KG1 (cell line): ENCODE measurements at regions not wholly inside any gene's neighbourhood (a gene's known extent, or its start where the extent isn't known, plus 50 kb on each side); places are given as distances from the start of the nearest gene placed in this dataset.
"Not testable (repeated sequence)": the region's sequence is repeated elsewhere in the genome, so short reads cannot be mapped to it uniquely, and the experiment has no call there.

Experiments
- DNase-seq: peaks from one replicate; lab custom pipeline; 2025; lab: John Stamatoyannopoulos, UW

DNA sequence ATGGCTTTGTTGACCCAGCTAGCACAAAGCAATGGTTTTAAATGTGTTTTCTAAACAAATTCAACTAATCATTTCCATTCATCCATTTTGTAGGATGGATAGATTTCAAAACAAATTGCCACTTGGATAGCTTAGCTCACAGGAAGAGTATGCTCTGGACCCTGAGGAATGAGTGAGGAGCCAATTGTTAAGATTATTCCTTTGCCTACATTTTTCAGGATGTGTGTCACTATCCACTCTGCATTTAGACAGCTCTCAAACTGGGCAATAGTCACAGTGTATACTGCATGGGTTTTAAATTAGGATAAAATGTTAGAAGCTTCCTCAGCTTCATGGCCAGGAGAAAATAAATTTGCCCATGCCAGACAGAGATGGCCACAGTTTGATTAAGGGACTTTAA, 605.6 kb upstream of the TEX47 start:
- no peak for DNase-seq

DNA sequence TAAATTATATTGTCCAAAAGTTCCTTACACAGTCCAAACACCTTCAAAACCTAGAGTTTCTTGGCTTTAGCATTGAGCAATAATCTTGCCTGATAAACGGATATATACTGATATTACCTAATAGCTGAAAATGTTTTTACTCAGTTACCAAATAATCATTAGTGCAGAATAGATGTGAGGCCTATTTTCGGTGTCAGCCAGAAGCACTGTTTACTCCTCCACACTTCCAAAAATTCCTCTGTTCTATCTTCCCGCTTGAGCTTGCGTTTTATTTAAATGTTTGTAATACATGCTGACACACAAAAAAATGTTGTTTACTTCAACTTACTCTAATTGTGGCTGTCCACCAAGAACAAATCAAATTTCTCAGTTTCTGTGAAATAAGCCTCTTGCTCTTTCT, 606.2 kb upstream of the TEX47 start:
- no peak for DNase-seq

DNA sequence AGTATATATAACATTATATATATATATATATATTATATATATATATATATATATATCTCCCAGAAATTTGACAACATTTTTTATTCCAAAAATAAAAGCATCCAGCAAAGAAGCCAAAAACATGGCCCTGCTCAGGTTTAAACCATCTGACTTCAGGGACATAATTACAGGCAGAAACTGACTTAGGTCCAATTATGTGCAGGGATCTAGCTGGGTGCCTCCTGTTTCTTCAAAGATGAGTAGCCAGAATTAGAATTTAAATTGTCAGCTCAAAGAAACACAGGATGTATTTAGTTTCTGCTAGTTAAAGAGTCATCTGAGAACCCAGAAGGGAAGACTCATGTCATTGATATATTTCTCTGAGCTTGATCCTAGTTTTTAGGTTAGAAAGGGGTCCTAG, 656.4 kb upstream of the TEX47 start:
- no peak for DNase-seq

DNA sequence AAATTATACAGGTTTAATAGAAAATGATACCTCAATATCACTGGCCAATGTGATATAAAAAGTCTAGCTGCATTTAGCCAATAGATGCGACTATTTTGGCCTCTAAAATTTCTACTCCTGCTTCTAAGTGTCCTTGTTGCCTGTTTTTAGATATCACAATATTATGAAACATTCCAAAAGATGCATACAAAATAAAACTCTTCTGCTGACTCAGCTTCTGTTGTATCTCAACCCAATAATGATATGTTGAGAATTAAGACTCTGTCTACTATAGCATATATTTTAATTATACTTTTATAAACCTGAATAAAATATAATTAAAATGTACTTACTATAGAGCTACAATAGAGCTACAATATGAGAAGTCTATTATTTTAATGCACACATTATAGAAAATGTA, 661.0 kb upstream of the TEX47 start:
- no peak for DNase-seq

DNA sequence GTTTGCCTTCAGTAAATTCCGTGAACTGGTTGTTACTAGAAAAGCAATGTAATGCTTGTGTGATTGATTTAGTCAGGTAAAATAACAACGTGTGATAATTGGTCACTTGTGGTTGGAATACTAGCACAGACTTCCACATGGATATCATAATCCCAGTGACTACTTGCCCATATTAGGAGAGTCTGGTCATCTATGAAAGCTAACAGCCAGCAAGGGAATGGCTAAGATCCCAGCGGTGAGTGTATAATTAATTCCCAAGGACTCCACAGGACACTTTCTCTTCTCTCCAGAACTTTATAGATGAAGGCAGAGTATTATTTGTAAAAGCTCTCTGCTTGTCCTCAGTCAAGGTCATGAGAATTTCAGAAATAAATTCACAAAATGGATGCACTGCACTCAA, 662.6 kb upstream of the TEX47 start:
- no peak for DNase-seq

DNA sequence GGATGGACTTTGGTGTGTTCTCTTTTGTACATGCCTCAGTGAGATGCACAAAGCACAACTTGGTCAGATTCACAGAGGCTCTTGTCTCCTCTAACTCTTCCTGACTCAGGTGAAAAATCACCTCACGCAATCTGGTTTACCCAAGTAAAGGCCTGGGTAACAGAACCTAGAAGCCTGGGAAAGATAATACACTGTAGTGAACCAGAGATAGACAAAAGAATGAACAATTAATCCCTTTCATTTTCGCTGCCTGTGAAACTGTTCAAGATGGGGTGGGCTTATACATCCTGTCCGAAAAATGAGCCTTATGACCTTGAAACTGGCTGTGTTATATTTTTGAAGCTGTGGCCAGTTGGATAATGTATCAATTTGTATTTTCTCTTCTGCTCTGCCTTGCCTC, 678.9 kb upstream of the TEX47 start:
- DNase-seq: no peak

DNA sequence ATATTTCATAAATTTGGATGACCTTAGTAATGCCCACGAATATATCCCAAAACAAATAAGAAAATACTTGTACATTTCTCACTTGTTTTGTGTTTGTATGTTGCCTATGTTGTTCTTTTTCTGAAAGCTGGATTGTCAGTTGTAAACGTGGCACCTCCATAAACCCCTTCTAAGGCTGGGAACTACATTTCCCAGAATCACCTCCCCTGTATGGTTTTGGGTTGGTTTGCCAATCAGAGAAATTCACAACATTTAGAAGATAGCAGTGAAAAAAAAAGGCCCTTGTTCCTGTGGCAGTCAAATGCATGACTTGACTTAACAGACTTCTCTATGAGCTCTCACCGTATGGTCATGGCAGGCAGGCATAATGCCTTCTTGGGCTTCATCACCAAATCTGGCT, 676.3 kb upstream of the STEAP1 start:
- DNase-seq: no peak

GRCh38 chr7:89495704-89496103, 658.6 kb upstream of the STEAP1 start:
- DNase-seq: no peak

DNA sequence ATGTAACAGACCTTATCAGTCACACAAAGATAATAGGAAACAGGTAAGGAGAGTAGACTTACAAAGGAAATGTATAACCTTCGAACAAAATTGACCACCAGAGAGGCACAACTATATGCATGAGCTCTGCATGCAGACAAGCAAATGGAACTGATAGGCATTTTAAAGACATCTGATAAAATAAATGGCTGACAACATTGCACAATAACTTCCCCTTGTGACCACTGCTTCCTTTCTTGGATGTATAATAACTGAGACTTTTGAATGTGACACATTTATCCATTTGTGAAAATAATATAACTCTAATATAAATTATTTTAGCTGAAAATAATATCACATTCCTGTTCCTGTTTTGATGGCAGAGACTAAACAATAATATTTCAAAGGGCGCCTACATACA, 654.2 kb upstream of the STEAP1 start:
- DNase-seq: no peak

- DNase-seq: no peak
Measured at GRCh38 chr7:89503281-89503680, 651.0 kb upstream of the STEAP1 start.

GRCh38 chr7:89507034-89507433, 647.2 kb upstream of the STEAP1 start:
- no peak for DNase-seq

- DNase-seq: no peak
Measured at GRCh38 chr7:89511900-89512299, 642.4 kb upstream of the STEAP1 start.

GRCh38 chr7:89514970-89515369, 639.3 kb upstream of the STEAP1 start:
- no peak for DNase-seq

DNA sequence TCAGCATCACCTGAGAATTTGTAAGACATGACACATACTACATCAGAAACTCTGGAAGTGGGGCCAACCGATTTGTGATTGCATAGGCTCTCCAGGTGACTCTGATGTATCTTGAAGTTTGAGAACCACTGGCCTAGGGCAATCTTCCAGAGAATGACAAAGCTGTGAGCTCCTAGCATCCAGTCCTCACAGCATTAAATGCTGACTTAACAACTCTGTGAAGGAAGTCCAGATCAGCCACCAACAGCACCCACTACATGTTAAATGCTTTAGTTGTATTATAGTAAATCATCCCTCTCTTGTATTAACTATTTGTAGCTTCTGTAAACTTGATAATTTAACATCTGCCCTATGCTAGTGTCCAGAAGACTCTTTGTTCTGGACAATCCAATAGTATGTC, 636.5 kb upstream of the STEAP1 start:
- no peak for DNase-seq

GRCh38 chr7:89549768-89550167, 604.5 kb upstream of the STEAP1 start:
- DNase-seq: no peak

- DNase-seq: no peak
Measured at GRCh38 chr7:89554209-89554608, 600.1 kb upstream of the STEAP1 start.

GRCh38 chr7:89559596-89559995, 594.7 kb upstream of the STEAP1 start:
- DNase-seq: no peak

DNA sequence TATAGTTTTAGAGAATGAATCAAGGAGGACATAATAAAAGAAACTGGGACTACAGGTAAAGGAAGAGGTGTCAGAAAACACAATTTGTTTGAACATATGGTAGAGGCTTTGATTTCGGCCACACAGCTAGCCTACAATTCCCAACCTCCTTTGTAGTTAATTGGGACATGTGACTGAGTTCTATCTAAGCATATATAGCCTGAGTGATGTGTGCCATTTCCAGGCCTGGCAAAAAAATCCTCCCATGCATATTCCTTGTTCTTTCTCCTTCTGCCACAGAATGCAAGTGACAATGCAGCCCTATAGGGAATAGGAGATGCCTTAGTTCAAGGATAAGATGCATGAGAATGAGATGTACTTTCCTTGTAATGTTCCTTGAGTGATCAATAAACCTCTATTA, 590.7 kb upstream of the STEAP1 start:
- no peak for DNase-seq

- DNase-seq: no peak
Measured at GRCh38 chr7:89584896-89585295, 569.4 kb upstream of the STEAP1 start.

DNA sequence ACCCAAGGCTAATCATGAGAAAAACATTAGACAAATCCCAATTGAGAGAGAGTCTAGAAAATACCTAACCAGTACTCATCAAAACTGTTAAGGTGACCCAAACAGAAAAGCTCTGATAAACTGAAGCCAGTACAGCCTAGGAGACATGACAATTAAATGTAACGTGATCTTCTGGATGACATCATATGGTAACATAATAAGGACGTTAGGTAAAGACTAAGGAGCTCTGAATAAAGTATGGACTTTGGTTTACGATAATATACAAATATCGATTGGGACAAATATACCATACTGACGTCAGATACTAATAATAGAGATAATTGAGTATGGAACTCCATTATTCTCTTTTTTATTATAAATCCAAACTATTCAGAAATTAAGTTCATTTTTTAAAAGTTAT, 561.1 kb upstream of the STEAP1 start:
- DNase-seq: no peak

DNA sequence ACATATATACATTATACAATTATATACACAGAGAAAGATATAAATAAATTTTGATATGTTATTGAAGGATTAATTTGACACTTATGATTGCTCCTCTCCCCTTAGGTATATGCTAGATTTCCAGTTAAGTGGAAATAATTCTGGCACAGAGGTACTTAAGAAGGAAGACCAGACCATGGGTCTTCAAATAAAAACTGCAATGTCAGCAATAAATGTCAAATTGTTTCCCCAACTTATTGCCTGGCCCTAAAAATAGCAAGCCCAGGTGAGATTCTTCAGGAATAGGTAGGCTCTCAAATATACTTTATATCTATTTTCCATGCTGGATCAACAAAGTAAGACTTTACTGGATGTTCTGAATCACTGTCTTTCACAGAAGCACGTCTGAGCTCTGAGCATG, 551.3 kb upstream of the STEAP1 start:
- no peak for DNase-seq

- no peak for DNase-seq
Measured at GRCh38 chr7:89605362-89605761, 548.9 kb upstream of the STEAP1 start.

DNA sequence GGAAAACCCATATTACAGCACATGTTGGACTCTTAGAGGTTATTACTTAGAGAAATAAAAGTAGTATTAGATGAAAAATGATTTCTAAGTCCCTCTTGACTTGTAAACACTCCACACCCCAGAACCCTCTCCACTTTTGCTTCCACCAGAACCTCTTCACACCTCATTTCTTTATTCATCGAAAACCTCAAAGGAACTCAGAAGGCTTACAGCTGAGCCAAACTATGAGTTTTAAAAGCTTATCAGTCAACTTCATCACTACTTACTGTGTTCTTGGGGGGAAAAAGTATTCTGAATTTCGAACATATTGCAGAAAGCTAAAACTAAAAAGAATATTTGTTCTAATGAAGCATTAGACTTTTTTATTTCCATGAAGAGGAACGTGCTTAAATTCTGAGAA, 547.8 kb upstream of the STEAP1 start:
- no peak for DNase-seq

DNA sequence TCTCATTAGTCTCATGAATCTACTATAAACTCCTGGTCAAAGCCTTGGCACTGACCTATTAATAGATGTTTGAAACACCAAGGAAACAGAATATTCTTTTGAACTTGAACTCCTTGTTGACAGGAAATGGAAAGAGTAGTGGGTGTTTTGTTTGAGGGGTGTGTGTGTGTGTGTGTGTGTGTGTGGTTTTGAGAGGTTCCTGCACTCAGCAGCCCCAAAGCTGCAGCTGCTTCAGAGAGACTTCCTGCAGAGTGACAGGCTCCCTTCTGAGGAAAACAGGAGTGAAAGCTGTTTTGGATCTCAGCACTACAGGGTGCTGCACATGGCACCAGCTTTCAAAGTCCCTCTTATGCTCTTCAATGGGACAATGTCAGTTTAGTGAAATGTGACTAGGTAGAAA, 546.5 kb upstream of the STEAP1 start:
- DNase-seq: no peak

DNA sequence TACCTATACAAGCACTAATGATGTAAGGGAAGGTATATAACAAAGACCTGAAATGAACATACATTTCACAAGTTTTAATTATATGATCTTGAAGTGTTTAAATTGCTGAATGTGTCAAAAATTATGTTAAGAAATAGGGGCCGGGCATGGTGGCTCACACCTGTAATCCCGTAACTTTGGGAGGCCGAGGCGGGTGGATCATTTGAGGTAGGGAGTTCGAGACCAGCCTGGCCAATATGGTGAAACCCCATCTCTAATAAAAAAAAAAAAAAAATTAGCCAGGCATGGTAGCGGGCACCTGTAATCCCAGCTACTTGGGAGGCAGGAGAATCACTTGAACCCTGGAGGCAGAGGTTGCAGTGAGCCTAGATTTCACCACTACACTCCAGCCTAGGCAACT, 537.4 kb upstream of the STEAP1 start:
- DNase-seq: not testable (repeated sequence)
